ENCODE measurements at regions not wholly inside any gene's neighbourhood (a gene's known extent, or its start where the extent isn't known, plus 50 kb on each side); places are given as distances from the start of the nearest gene placed in this dataset.

DNA sequence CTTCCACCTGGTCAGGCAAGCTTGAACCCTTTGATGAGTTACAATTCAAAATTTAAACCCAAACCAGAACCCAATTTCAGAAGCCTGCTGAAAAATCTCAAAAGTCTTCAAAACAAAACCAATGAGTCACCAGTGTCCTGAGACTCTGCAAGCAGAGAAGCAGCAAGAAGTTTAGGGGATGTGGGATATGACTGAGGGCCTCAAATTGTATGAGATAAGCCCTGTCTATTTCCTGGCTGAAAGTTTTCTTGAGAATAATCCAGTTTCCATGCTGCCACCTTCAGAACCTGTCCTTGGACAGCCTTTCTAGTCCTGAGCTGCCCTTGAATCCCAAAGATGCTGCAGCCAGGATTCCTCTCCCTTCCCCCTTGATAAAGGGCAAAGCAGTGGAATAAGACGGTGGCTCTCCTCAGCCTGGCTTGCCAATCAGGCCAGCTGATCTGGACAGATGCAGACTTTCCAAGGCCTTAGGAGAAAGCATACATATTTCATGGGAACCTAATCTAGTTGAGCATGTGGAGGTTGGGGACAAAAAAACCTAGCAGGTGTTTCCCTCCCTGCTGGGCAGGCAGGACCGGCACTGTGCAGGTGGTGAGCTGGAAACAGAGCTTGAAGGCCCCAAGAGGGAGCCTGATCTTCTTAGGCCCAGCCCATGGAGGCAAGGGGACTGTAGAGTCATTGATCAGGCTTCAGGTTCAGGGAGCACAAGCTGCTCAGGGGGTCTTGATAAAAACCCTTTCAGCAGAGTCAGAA is 278.0 kb upstream of the MGAT5 start:
- ATAC-seq (no peak), DNase-seq (ENCODE audit: low read depth, low spot score) (no peak)
- Histone ChIP-seq H3K9me2 (ENCODE audit: insufficient read depth) (no peaks in the 10 kb centered on the region), H3K27ac (ENCODE audit: low read depth, low read length) (no peak overlapping the region), H3K4me2 (ENCODE audit: low read length) (no peak overlapping the region), H3K36me3 (ENCODE audit: control insufficient read depth in 1 of 2, insufficient read depth in 2 of 2, low read length in 2 of 2) (no peaks in the 10 kb centered on the region), H3K4me3 (replicated peaks in 1 of 2; ENCODE audit: low read depth in 1 of 2, low read length in 2 of 2) (no peak overlapping the region), H3K79me2 (ENCODE audit: insufficient read depth, low read length) (no peaks in the 10 kb centered on the region), H3K9ac (ENCODE audit: low read length) (no peak overlapping the region), H3K4me1 (ENCODE audit: control insufficient read depth in 1 of 2, insufficient read depth in 2 of 2, low read length in 2 of 2) (no peaks in the 10 kb centered on the region), H3K27me3 (ENCODE audit: insufficient read depth, low read length) (peaks cover 18% of the 10 kb centered on the region), H3K9me3 (ENCODE audit: control insufficient read depth in 1 of 2, insufficient read depth in 1 of 2, low read depth in 1 of 2, low read length in 2 of 2) (no peaks in the 10 kb centered on the region), H4K20me1 (ENCODE audit: insufficient read depth) (no peaks in the 10 kb centered on the region), H2AFZ (ENCODE audit: low read depth, low read length, poor library complexity, severe bottlenecking) (no peak overlapping the region)
- BruUV-seq (replicated peaks) = no TSS peak
- ChIA-PET CTCF (no interaction called here), RAD21 (ENCODE audit: low non-redundant PET in 1 of 2, low total read pairs in 2 of 2, uncharacterized antibody in 2 of 2, unreplicated experiment in 2 of 2) (no interaction called here), POLR2A (no interaction called here)
- intact Hi-C loops (cut with micrococcal nuclease) = no loop called here
- TF ChIP-seq SP1 (IDR thresholded peaks at IDR 0.05; ENCODE audit: low read depth) = no peak
- no peak for TF ChIP-seq REST (IDR thresholded peaks at IDR 0.05; ENCODE audit: low read depth)
- TF ChIP-seq EZH2 (IDR thresholded peaks at IDR 0.05) = no peak
- no peak for TF ChIP-seq TCF7L2 (IDR thresholded peaks at IDR 0.05; ENCODE audit: borderline replicate concordance, extremely low read depth, insufficient read depth, insufficient read length)
- no peak for TF ChIP-seq FOSL1 (IDR thresholded peaks at IDR 0.05; ENCODE audit: low read depth)
- no peak for TF ChIP-seq SIN3A (IDR thresholded peaks at IDR 0.05; ENCODE audit: low read depth)
- TF ChIP-seq CEBPB (IDR thresholded peaks at IDR 0.05; ENCODE audit: low read depth) = no peak
- TF ChIP-seq EGR1 (IDR thresholded peaks at IDR 0.05; ENCODE audit: low read depth) = no peak
- no peak for TF ChIP-seq YY1 (IDR thresholded peaks at IDR 0.05; ENCODE audit: extremely low read depth, insufficient replicate concordance, low read depth, low read length)
- TF ChIP-seq RAD21 (IDR thresholded peaks at IDR 0.05; ENCODE audit: low read depth) = no peak
- TF ChIP-seq JUND (IDR thresholded peaks at IDR 0.05) = no peak
